GM12878 (cell line): ENCODE measurements at regions not wholly inside any gene's neighbourhood (a gene's known extent, or its start where the extent isn't known, plus 50 kb on each side); places are given as distances from the start of the nearest gene placed in this dataset.
A peak's percentile ranks its signal among the peaks of the same experiment; 100 is the strongest.

Source experiments
- ATAC-seq: fragments of 200-7000 bp; cut with Tn5 transposase; 3 replicates; pipeline ENCODE4 v1.9.1; 2020; ENCODE audit warnings: mild to moderate bottlenecking, moderate library complexity
- BruUV-seq: library from RNA; stranded (reverse); fragments of 400-500 nt; replicated peaks from 2 replicates; lab custom pipeline; 2021; lab: Mats Ljungman, UMichigan
- CTCF ChIA-PET: fragments of 300-600 bp; sonication (Branson Sonifier 250); formaldehyde crosslinking; extraction: SDS; loops from one replicate; lab custom pipeline; 2021; ENCODE audit warnings: inconsistent platforms; lab: Yijun Ruan, JAX
- POLR2A ChIA-PET: fragments of 350-600 bp; formaldehyde crosslinking; extraction: SDS; loops from one replicate; lab custom pipeline; 2021; ENCODE audit warnings: inconsistent platforms; lab: Charles Lee
- RAD21 ChIA-PET: fragments of 300-600 bp; sonication (Branson Sonifier 250); formaldehyde crosslinking; loops from one replicate; lab custom pipeline; 2023; ENCODE audit warnings: antibody characterized with exemption; ENCODE audit not compliant: unreplicated experiment; lab: Charles Lee
- SMC1A ChIA-PET: fragments of 300-600 bp; sonication (Branson Sonifier 250); formaldehyde crosslinking; loops from one replicate; lab custom pipeline; 2023; ENCODE audit not compliant: unreplicated experiment, uncharacterized antibody; lab: Charles Lee
- DNase-seq: peaks from one replicate; pipeline ENCODE4 v3.0.0-alpha.2; 2011; ENCODE audit warnings: low read depth, low spot score
- FAIRE-seq: peaks from 3 replicates; lab custom pipeline; 2011; peaks lifted over from hg19 to GRCh38; lab: Jason Lieb, UNC
- H2AFZ ChIP-seq: 2 replicates; pipeline ENCODE4 v1.6.0; 2011; ENCODE audit warnings: low read depth, low read length, control low read depth; ENCODE audit not compliant: control insufficient read depth
- H3K27ac ChIP-seq: 2 replicates; pipeline ENCODE4 v1.5.1; 2011; ENCODE audit warnings: control low read depth; ENCODE audit not compliant: control insufficient read depth, insufficient read depth
- H3K27me3 ChIP-seq, 2 experiments: replicated peaks in 1 of 2; 2 replicates each; pipeline versions ENCODE4 v1.6.0 to v1.6.1; 2011; ENCODE audit warnings: low read length in 1 of 2; ENCODE audit not compliant: control insufficient read depth in 2 of 2, insufficient read depth in 2 of 2
- H3K36me3 ChIP-seq, 2 experiments: 2 replicates each; pipeline ENCODE4 v1.5.1; 2011; ENCODE audit warnings: low read length in 1 of 2; ENCODE audit not compliant: control insufficient read depth in 2 of 2, insufficient read depth in 2 of 2
- H3K4me1 ChIP-seq: 2 replicates; pipeline ENCODE4 v1.6.1; 2011; ENCODE audit warnings: mild to moderate bottlenecking, low read length, moderate library complexity, mixed read lengths; ENCODE audit not compliant: control insufficient read depth, insufficient read depth
- H3K4me2 ChIP-seq: 2 replicates; pipeline ENCODE4 v1.6.0; 2011; ENCODE audit warnings: control low read depth; ENCODE audit not compliant: control insufficient read depth, insufficient read depth
- H3K4me3 ChIP-seq: fragments of 200-600 bp; sonication (generic); 2 replicates; pipeline ENCODE4 v1.5.1; 2016
- H3K79me2 ChIP-seq: 2 replicates; pipeline ENCODE4 v1.6.0; 2011; ENCODE audit warnings: low read length; ENCODE audit not compliant: control insufficient read depth, insufficient read depth
- H3K9ac ChIP-seq: 2 replicates; pipeline ENCODE4 v1.8.0; 2011; ENCODE audit warnings: low read length, control low read depth, mixed read lengths; ENCODE audit not compliant: control insufficient read depth, insufficient read depth
- H3K9me3 ChIP-seq: replicated peaks from 3 replicates; pipeline ENCODE4 v1.5.1; 2011; ENCODE audit warnings: mild to moderate bottlenecking, low read length; ENCODE audit not compliant: control insufficient read depth, insufficient read depth
- H4K20me1 ChIP-seq: 2 replicates; pipeline ENCODE4 v1.6.0; 2011; ENCODE audit not compliant: control insufficient read depth, insufficient read depth
- BHLHE40 ChIP-seq, 2 experiments: fragments of 450-650 bp in 1 of 2; IDR thresholded peaks; 2 replicates each; pipeline ENCODE4 v1.6.1; 2011 to 2017; ENCODE audit warnings: low read depth in 2 of 2, borderline replicate concordance in 1 of 2, improper control_type of control experiment in 1 of 2, low read length in 1 of 2, mild to moderate bottlenecking in 1 of 2
- CBX3 ChIP-seq: fragments of 200-600 bp; sonication (generic); IDR thresholded peaks from 2 replicates; pipeline ENCODE4 v1.6.1; 2016; ENCODE audit warnings: low read depth, borderline replicate concordance
- CEBPB ChIP-seq, 2 experiments: fragments of 150-350 bp in 1 of 2; IDR thresholded peaks; 2 replicates each; pipeline ENCODE4 v1.6.1; 2012 to 2014; ENCODE audit warnings: low read depth in 2 of 2, low read length in 2 of 2, borderline replicate concordance in 1 of 2, inconsistent platforms in 1 of 2
- LARP7 ChIP-seq: fragments of 450-650 bp; IDR thresholded peaks from 2 replicates; pipeline ENCODE4 v1.6.1; 2017; ENCODE audit warnings: mild to moderate bottlenecking
- MEF2A ChIP-seq: IDR thresholded peaks from 2 replicates; pipeline ENCODE4 v1.6.1; 2011; ENCODE audit warnings: low read depth, mild to moderate bottlenecking, low read length, moderate library complexity; ENCODE audit not compliant: insufficient read depth
- NBN ChIP-seq: fragments of 450-650 bp; IDR thresholded peaks from 2 replicates; pipeline ENCODE4 v1.6.1; 2016
- NFYB ChIP-seq: IDR thresholded peaks from 2 replicates; pipeline ENCODE4 v1.6.1; 2011; ENCODE audit warnings: low read depth, mild to moderate bottlenecking, low read length, improper control_type of control experiment, moderate library complexity; ENCODE audit not compliant: insufficient read depth
- PAX8 ChIP-seq: fragments of 450-650 bp; IDR thresholded peaks from 2 replicates; pipeline ENCODE4 v1.6.1; 2017; ENCODE audit warnings: mild to moderate bottlenecking, moderate library complexity
- SIN3A ChIP-seq: IDR thresholded peaks from 2 replicates; pipeline ENCODE4 v1.6.1; 2012; ENCODE audit warnings: low read depth, low read length, improper control_type of control experiment
- SP1 ChIP-seq: IDR thresholded peaks from one replicate; pipeline ENCODE4 v1.6.1; 2011; ENCODE audit warnings: low read depth, low read length
- SREBF1 ChIP-seq: IDR thresholded peaks from 2 replicates; pipeline ENCODE4 v1.6.1; 2012; ENCODE audit warnings: mild to moderate bottlenecking, low read length
- TCF12 ChIP-seq: IDR thresholded peaks from 2 replicates; pipeline ENCODE4 v1.6.1; 2011; ENCODE audit warnings: low read depth, mild to moderate bottlenecking, low read length
- ZNF274 ChIP-seq: IDR thresholded peaks from one replicate; pipeline ENCODE4 v1.8.0; 2011; ENCODE audit not compliant: insufficient read length, insufficient read depth
- WGBS: methylation state at CpG from one replicate; pipeline ENCODE4 v1.1.6; 2016; ENCODE audit warnings: low lambda C conversion rate; ENCODE audit not compliant: insufficient replicate concordance, insufficient coverage; ENCODE audit errors: missing lambda C conversion rate; 5-methylcytosine and 5-hydroxymethylcytosine counted together
- in situ Hi-C: fragments of 300-500 bp; cut with MboI; formaldehyde crosslinking; loops from 9 replicates; pipeline ENCODE4 v1.14.3; 2018; ENCODE audit warnings: mixed read lengths
- intact Hi-C: fragments of 100-400 bp; cut with micrococcal nuclease; formaldehyde crosslinking; loops from one replicate; pipeline ENCODE4 v1.14.2; 2022; ENCODE audit not compliant: unreplicated experiment
- TF ChIP-seq, protein P1 (sequence below), 3 experiments: IDR thresholded peaks in 2 of 3; conservative IDR thresholded peaks in 1 of 3; 2 replicates each; pipeline ENCODE4 v1.5.1; 2011; ENCODE audit warnings: low read depth in 3 of 3, low read length in 3 of 3, mild to moderate bottlenecking in 3 of 3, control low read depth in 2 of 3, moderate library complexity in 2 of 3, inconsistent platforms in 1 of 3, mixed read lengths in 1 of 3; ENCODE audit not compliant: control insufficient read depth in 2 of 3, insufficient read depth in 1 of 3; ENCODE audit errors: extremely low read depth in 1 of 3

DNA sequence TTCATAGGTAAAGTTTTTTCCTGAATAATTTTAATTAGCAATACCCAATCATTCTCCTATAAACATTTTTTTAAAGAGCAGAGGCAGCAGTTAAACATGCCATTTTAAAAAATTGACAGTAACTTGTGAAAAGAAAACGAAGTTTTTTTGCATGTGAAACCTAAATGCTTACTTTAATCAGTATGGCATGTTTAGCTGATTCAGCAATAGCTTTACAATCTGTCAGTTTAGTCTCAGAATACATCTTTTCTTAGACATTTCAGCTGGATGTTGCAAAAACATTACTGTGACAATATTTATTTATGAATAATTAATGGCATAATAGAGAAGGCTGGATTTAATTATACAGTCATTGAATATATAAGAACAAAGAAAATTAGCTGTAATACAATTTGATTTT lies 1132.4 kb upstream of the ADGRL2 start:
- CTCF ChIA-PET = no interaction called here
- Histone ChIP-seq H3K4me1 (no peaks in the 10 kb centered on the region), H3K9ac (no peak overlapping the region), H4K20me1 (no peaks in the 10 kb centered on the region), H2AFZ (no peak overlapping the region), H3K27ac (no peak overlapping the region), H3K9me3 (no peaks in the 10 kb centered on the region), H3K4me2 (no peak overlapping the region), H3K4me3 (no peak overlapping the region), H3K27me3 (no peaks in the 10 kb centered on the region), H3K79me2 (no peaks in the 10 kb centered on the region), H3K36me3 (no peaks in the 10 kb centered on the region)
- SMC1A ChIA-PET = no interaction called here
- TF ChIP-seq SIN3A (no peak), CBX3 (no peak), PAX8 (no peak), NBN (no peak), LARP7 (no peak), BHLHE40 (IDR thresholded peaks at IDR 0.05; ENCODE audit: borderline replicate concordance in 1 of 2, low read depth in 2 of 2, low read length in 1 of 2) (no peak), TCF12 (no peak), MEF2A (no peak)
- DNase-seq (no peak), FAIRE-seq (no peak), ATAC-seq (no peak)
- RAD21 ChIA-PET = no interaction called here
- in situ Hi-C loops = no loop called here
- intact Hi-C loops = no loop called here
- POLR2A ChIA-PET = no interaction called here
- no TSS peak for BruUV-seq
- 4% methylated on average over 1 of the region's 1 CpG for WGBS

DNA sequence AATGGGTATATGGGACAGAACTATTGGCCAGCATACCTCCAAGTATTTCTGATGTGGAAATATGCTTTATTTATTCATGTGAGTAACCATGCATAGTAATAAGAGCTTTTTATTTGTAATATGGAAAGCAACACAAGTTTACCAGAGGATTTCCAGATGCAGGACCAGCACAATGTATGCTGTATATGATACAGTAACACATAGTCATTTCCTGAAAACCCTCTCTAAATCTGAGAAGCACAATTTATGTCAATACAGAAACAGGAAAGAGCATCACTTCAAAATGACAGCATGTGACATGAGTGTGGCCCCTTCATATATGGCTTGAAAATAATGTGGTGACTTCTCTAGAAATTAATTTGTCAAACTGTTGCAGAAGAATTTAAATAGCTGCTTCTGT lies 1134.7 kb upstream of the ADGRL2 start:
- DNase-seq = no peak
- Histone ChIP-seq H3K4me1 (no peaks in the 10 kb centered on the region), H3K9ac (no peak overlapping the region), H2AFZ (no peak overlapping the region), H4K20me1 (no peaks in the 10 kb centered on the region), H3K79me2 (no peaks in the 10 kb centered on the region), H3K4me3 (no peak overlapping the region), H3K27ac (no peak overlapping the region), H3K9me3 (no peaks in the 10 kb centered on the region), H3K36me3 (no peaks in the 10 kb centered on the region), H3K4me2 (no peak overlapping the region), H3K27me3 (no peaks in the 10 kb centered on the region)
- BruUV-seq = no TSS peak
- intact Hi-C loops = no loop called here
- SMC1A ChIA-PET = interaction anchor here (2.1 kb wide), 1 partner anchor 14 kb away, joined by 7 read pairs; no protein-coding TSS in a partner anchor
- CTCF ChIA-PET = no interaction called here
- POLR2A ChIA-PET = no interaction called here
- peak; percentile 51 for ATAC-seq
- RAD21 ChIA-PET = no interaction called here
- in situ Hi-C loops = no loop called here
- no peak for TF ChIP-seq ZNF274
- no peak for TF ChIP-seq NFYB
- no peak for TF ChIP-seq CEBPB (IDR thresholded peaks at IDR 0.05; ENCODE audit: borderline replicate concordance in 1 of 2, low read depth in 2 of 2, low read length in 2 of 2)
- TF ChIP-seq SREBF1 = no peak
- TF ChIP-seq SP1 = no peak
- TF ChIP-seq, protein P1, sequence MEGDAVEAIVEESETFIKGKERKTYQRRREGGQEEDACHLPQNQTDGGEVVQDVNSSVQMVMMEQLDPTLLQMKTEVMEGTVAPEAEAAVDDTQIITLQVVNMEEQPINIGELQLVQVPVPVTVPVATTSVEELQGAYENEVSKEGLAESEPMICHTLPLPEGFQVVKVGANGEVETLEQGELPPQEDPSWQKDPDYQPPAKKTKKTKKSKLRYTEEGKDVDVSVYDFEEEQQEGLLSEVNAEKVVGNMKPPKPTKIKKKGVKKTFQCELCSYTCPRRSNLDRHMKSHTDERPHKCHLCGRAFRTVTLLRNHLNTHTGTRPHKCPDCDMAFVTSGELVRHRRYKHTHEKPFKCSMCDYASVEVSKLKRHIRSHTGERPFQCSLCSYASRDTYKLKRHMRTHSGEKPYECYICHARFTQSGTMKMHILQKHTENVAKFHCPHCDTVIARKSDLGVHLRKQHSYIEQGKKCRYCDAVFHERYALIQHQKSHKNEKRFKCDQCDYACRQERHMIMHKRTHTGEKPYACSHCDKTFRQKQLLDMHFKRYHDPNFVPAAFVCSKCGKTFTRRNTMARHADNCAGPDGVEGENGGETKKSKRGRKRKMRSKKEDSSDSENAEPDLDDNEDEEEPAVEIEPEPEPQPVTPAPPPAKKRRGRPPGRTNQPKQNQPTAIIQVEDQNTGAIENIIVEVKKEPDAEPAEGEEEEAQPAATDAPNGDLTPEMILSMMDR (IDR thresholded peaks at IDR 0.05 in 2 of 3, conservative IDR thresholded peaks at IDR 0.05 in 1 of 3; ENCODE audit: control insufficient read depth in 2 of 3, extremely low read depth in 1 of 3, insufficient read depth in 1 of 3, low read depth in 3 of 3, low read length in 3 of 3) = no peak
- no peak for FAIRE-seq
